Neuronal stem cell (in vitro differentiated cells): ENCODE measurements at regions not wholly inside any gene's neighbourhood (a gene's known extent, or its start where the extent isn't known, plus 50 kb on each side); places are given as distances from the start of the nearest gene placed in this dataset.

ENCODE experiments used
- DNase-seq: peaks from one replicate; pipeline ENCODE4 v3.0.0-alpha.2; 2013; ENCODE audit warnings: low spot score
- H2AFZ ChIP-seq: one replicate; pipeline ENCODE4 v1.6.1; 2013; ENCODE audit warnings: mild to moderate bottlenecking, low read length, inconsistent platforms
- H2AK5ac ChIP-seq: 2 replicates; pipeline ENCODE4 v1.6.1; 2013; ENCODE audit warnings: low read depth, mild to moderate bottlenecking, inconsistent platforms, low read length, moderate library complexity, mixed read lengths
- H2BK120ac ChIP-seq: 2 replicates; pipeline ENCODE4 v1.6.1; 2013; ENCODE audit warnings: low read depth, mild to moderate bottlenecking, inconsistent platforms, low read length, moderate library complexity, mixed read lengths
- H2BK12ac ChIP-seq: one replicate; pipeline ENCODE4 v1.6.1; 2013; ENCODE audit warnings: low read length, inconsistent platforms
- H2BK15ac ChIP-seq: 2 replicates; pipeline ENCODE4 v1.6.1; 2013; ENCODE audit warnings: mild to moderate bottlenecking, low read length, inconsistent platforms, mixed read lengths
- H2BK5ac ChIP-seq: one replicate; pipeline ENCODE4 v1.6.1; 2013; ENCODE audit warnings: inconsistent platforms, mild to moderate bottlenecking, low read length, moderate library complexity
- H3K14ac ChIP-seq: one replicate; pipeline ENCODE4 v1.6.1; 2013; ENCODE audit warnings: low read length, inconsistent platforms
- H3K18ac ChIP-seq: 2 replicates; pipeline ENCODE4 v1.6.1; 2013; ENCODE audit warnings: low read length, inconsistent platforms
- H3K23ac ChIP-seq: 2 replicates; pipeline ENCODE4 v1.6.1; 2013; ENCODE audit warnings: low read depth, mild to moderate bottlenecking, mixed read lengths, low read length, inconsistent platforms; ENCODE audit not compliant: poor library complexity
- H3K27ac ChIP-seq: replicated peaks from 3 replicates; pipeline ENCODE4 v1.5.1; 2013; ENCODE audit warnings: low read length, inconsistent platforms
- H3K27me3 ChIP-seq, 3 experiments: 2 replicates each; pipeline ENCODE4 v1.6.1; 2013; ENCODE audit warnings: low read length in 3 of 3, mild to moderate bottlenecking in 2 of 3, inconsistent platforms in 1 of 3, low read depth in 1 of 3, mixed read lengths in 1 of 3, moderate library complexity in 1 of 3; ENCODE audit not compliant: control insufficient read depth in 3 of 3, insufficient read depth in 3 of 3
- H3K36me3 ChIP-seq, 2 donors: replicated peaks in 1 of 2; 2 replicates each; pipeline ENCODE4 v1.6.1; 2013; ENCODE audit warnings: low read length in 2 of 2; ENCODE audit not compliant: control insufficient read depth in 2 of 2, insufficient read depth in 2 of 2
- H3K4ac ChIP-seq: 2 replicates; pipeline ENCODE4 v1.6.1; 2013; ENCODE audit warnings: inconsistent platforms, mild to moderate bottlenecking, low read length, moderate library complexity
- H3K4me1 ChIP-seq, 2 donors: 1 replicate in 1 of 2; 2 replicates in 1 of 2; pipeline ENCODE4 v1.6.1; 2013; ENCODE audit warnings: low read length in 2 of 2, low read depth in 1 of 2; ENCODE audit not compliant: control insufficient read depth in 2 of 2, insufficient read depth in 1 of 2
- H3K4me2 ChIP-seq: one replicate; pipeline ENCODE4 v1.6.1; 2013; ENCODE audit warnings: mild to moderate bottlenecking, low read length, inconsistent platforms; ENCODE audit not compliant: insufficient read depth, poor library complexity, severe bottlenecking
- H3K4me3 ChIP-seq, 2 donors: 2 replicates each; pipeline ENCODE4 v1.5.1; 2013; ENCODE audit warnings: low read length in 2 of 2, mild to moderate bottlenecking in 2 of 2, inconsistent platforms in 1 of 2, moderate library complexity in 1 of 2
- H3K79me1 ChIP-seq: one replicate; pipeline ENCODE4 v1.6.1; 2013; ENCODE audit warnings: low read depth, mild to moderate bottlenecking, inconsistent platforms, low read length, moderate library complexity
- H3K9ac ChIP-seq: one replicate; pipeline ENCODE4 v1.6.1; 2013; ENCODE audit warnings: mild to moderate bottlenecking, low read depth, low read length, inconsistent platforms; ENCODE audit not compliant: poor library complexity
- H3K9me3 ChIP-seq, 2 donors: replicated peaks in 1 of 2; 2 replicates each; pipeline versions ENCODE3 to v1.6.1; 2013; ENCODE audit warnings: low read length in 2 of 2, mild to moderate bottlenecking in 2 of 2, inconsistent platforms in 1 of 2, low read depth in 1 of 2, mixed read lengths in 1 of 2, moderate library complexity in 1 of 2; ENCODE audit not compliant: control insufficient read depth in 2 of 2, insufficient read depth in 1 of 2
- H4K8ac ChIP-seq: one replicate; pipeline ENCODE4 v1.6.1; 2013; ENCODE audit warnings: low read depth, mild to moderate bottlenecking, inconsistent platforms, low read length, moderate library complexity
- H4K91ac ChIP-seq: one replicate; pipeline ENCODE4 v1.6.1; 2013; ENCODE audit warnings: low read length, low read depth, mild to moderate bottlenecking, inconsistent platforms; ENCODE audit not compliant: poor library complexity
- WGBS, 2 donors: extraction: QIAGEN DNeasy Blood & Tissue Kit; methylation state at CpG; one replicate each; pipeline ENCODE4 v1.1.7; 2013; ENCODE audit warnings: missing lambda C conversion rate in 2 of 2, mixed read lengths in 1 of 2; ENCODE audit not compliant: insufficient read length in 2 of 2, insufficient replicate concordance in 1 of 2; ENCODE audit errors: extremely low coverage in 2 of 2; 5-methylcytosine and 5-hydroxymethylcytosine counted together

DNA sequence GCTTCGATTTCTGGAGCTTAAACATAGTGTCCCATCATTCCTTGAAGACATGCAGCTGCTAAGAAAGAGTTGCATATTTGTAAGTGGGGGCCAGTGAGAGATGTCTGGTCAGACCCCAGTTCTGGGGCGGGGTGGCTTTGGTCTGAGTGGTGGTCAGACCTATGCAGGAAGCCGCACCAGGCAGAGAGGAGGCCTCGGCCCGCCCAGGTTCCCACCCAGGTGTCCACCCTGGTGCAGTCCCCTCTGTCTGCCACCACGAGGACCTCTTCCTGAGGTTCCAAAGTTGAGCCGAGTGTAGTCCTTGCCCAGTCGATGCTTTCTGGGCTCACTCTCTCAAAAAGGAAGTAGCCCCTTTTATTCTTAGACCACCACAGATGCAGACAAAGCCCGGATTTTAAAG lies 122.6 kb upstream of the DLG1 start:
- Histone ChIP-seq H3K4me1 (peaks cover 0 to 19% of the 10 kb centered on the region in 2 donors), H2AFZ (no peak overlapping the region), H3K36me3 (no peaks in the 10 kb centered on the region), H3K4me2 (no peak overlapping the region), H2BK120ac (no peak overlapping the region), H3K23ac (no peak overlapping the region), H3K9ac (no peak overlapping the region), H4K91ac (no peak overlapping the region), H2AK5ac (no peak overlapping the region), H3K27ac (no peak overlapping the region), H4K8ac (no peak overlapping the region), H3K14ac (no peak overlapping the region), H3K27me3 (peaks cover 0 to 37% (median 0%) of the 10 kb centered on the region in 3 experiments), H3K18ac (no peak overlapping the region), H2BK5ac (no peak overlapping the region), H3K9me3 (no peaks in the 10 kb centered on the region), H2BK15ac (no peak overlapping the region), H3K4me3 (no peak overlapping the region), H3K79me1 (no peaks in the 10 kb centered on the region), H2BK12ac (no peak overlapping the region), H3K4ac (no peak overlapping the region)
- DNase-seq, result no peak
- WGBS, 2 donors, result no CpG with 5 or more reads among the region's 9 CpGs

DNA sequence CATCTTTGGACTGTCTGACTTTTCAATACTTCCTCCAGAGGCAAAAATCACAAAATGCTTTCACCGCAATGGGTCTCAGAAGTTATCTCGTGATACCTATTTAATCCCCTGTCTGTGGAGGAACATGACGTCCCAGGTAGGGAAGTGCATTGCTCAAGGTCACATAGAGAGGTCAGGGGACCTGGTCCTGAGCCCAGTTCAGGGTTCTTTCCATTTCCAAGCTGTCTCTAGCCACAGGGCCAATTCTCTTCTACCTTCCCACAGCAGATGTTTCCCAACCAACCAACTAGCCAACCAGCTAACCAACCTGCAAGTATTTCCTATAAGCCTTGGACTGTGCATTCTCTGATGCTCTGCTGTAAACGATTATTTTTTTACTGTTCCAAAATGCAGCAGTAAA lies 122.2 kb upstream of the DLG1 start:
- no peak overlapping the region for H4K91ac ChIP-seq
- H4K8ac ChIP-seq, result no peak overlapping the region
- H2AK5ac ChIP-seq, result no peak overlapping the region
- H2AFZ ChIP-seq, result no peak overlapping the region
- H2BK5ac ChIP-seq, result no peak overlapping the region
- DNase-seq, result no peak
- H2BK120ac ChIP-seq, result no peak overlapping the region
- H3K4me2 ChIP-seq, result no peak overlapping the region
- no peaks in the 10 kb centered on the region for H3K9me3 ChIP-seq
- H3K18ac ChIP-seq, result no peak overlapping the region
- H3K36me3 ChIP-seq, result no peaks in the 10 kb centered on the region
- H2BK12ac ChIP-seq, result no peak overlapping the region
- peaks cover 0 to 19% of the 10 kb centered on the region in 2 donors for H3K4me1 ChIP-seq
- H3K4me3 ChIP-seq, result no peak overlapping the region
- H3K27me3 ChIP-seq, result peaks cover 0 to 37% (median 0%) of the 10 kb centered on the region in 3 experiments
- H2BK15ac ChIP-seq, result no peak overlapping the region
- no peak overlapping the region for H3K23ac ChIP-seq
- H3K79me1 ChIP-seq, result no peaks in the 10 kb centered on the region
- H3K14ac ChIP-seq, result no peak overlapping the region
- no peak overlapping the region for H3K4ac ChIP-seq
- WGBS, 2 donors, result no CpG with 5 or more reads among the region's 4 CpGs
- no peak overlapping the region for H3K9ac ChIP-seq
- H3K27ac ChIP-seq, result no peak overlapping the region

DNA sequence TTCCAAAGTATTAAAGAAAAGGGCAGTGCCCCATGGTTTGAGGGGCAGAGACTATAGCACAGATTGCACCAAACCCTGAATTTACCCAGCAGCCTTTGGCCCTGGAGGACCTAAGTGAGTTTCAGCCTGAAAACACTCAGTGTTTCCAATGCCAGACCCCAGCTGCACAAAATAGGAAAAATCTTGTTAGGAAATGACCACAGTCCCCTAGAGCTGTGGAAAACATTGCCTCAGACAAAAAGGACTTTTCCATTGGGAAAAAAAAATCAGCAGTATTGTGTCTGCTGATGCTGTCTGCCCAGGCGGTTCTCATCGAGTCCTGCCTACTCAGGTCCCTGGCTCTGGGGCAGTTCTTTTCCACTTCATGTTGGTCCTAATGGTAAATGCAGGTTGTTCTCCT lies 121.7 kb upstream of the DLG1 start:
- H2BK5ac ChIP-seq, result no peak overlapping the region
- no peaks in the 10 kb centered on the region for H3K79me1 ChIP-seq
- H4K8ac ChIP-seq, result no peak overlapping the region
- H3K9me3 ChIP-seq, result no peaks in the 10 kb centered on the region
- H2AFZ ChIP-seq, result no peak overlapping the region
- H3K4me2 ChIP-seq, result no peak overlapping the region
- H4K91ac ChIP-seq, result no peak overlapping the region
- no peak for DNase-seq
- no peak overlapping the region for H3K27ac ChIP-seq
- no CpG with 5 or more reads among the region's 2 CpGs for WGBS, 2 donors
- no peak overlapping the region for H3K23ac ChIP-seq
- H3K18ac ChIP-seq, result no peak overlapping the region
- H3K4ac ChIP-seq, result no peak overlapping the region
- H2BK12ac ChIP-seq, result no peak overlapping the region
- no peak overlapping the region for H2AK5ac ChIP-seq
- H3K4me3 ChIP-seq, result no peak overlapping the region
- peaks cover 0 to 32% (median 0%) of the 10 kb centered on the region in 3 experiments for H3K27me3 ChIP-seq
- no peaks in the 10 kb centered on the region for H3K36me3 ChIP-seq
- H2BK15ac ChIP-seq, result no peak overlapping the region
- peaks cover 0 to 17% of the 10 kb centered on the region in 2 donors for H3K4me1 ChIP-seq
- H3K14ac ChIP-seq, result no peak overlapping the region
- H2BK120ac ChIP-seq, result no peak overlapping the region
- H3K9ac ChIP-seq, result no peak overlapping the region

DNA sequence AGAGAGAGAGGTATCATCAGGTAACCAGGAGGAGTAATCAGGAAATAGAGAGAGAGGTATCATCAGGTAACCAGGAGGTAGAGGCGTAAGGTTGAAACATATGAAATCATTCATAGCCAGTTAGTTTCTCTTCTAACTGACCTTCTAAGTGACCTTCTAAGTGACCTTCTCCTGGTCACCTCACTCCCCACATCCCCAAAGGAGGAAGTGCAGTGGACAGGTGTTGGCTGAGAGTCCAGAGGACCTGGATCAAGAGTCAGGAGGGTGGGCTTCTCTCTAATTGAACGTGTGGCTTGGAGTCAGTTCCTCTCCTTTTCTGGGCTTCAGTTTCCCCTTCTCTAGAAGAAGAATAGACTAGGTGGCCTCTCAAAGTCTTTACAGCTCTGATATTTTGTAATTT lies 121.3 kb upstream of the DLG1 start:
- H3K4ac ChIP-seq, result no peak overlapping the region
- H3K9ac ChIP-seq, result no peak overlapping the region
- no peaks in the 10 kb centered on the region for H3K9me3 ChIP-seq
- H3K14ac ChIP-seq, result no peak overlapping the region
- DNase-seq, result no peak
- no peak overlapping the region for H2BK12ac ChIP-seq
- no peaks in the 10 kb centered on the region for H3K36me3 ChIP-seq
- no peak overlapping the region for H2AK5ac ChIP-seq
- no peaks in the 10 kb centered on the region for H3K79me1 ChIP-seq
- H3K23ac ChIP-seq, result no peak overlapping the region
- H3K4me2 ChIP-seq, result no peak overlapping the region
- H2AFZ ChIP-seq, result no peak overlapping the region
- WGBS, 2 donors, result no CpG with 5 or more reads among the region's 2 CpGs
- H4K91ac ChIP-seq, result no peak overlapping the region
- H3K27me3 ChIP-seq, result peaks cover 0 to 29% (median 0%) of the 10 kb centered on the region in 3 experiments
- H3K27ac ChIP-seq, result no peak overlapping the region
- no peak overlapping the region for H2BK15ac ChIP-seq
- no peak overlapping the region for H2BK5ac ChIP-seq
- H2BK120ac ChIP-seq, result no peak overlapping the region
- H3K4me3 ChIP-seq, result no peak overlapping the region
- no peak overlapping the region for H3K18ac ChIP-seq
- no peak overlapping the region for H4K8ac ChIP-seq
- peaks cover 0 to 15% of the 10 kb centered on the region in 2 donors for H3K4me1 ChIP-seq
